H1 (cell line): ENCODE measurements at regions not wholly inside any gene's neighbourhood (a gene's known extent, or its start where the extent isn't known, plus 50 kb on each side); places are given as distances from the start of the nearest gene placed in this dataset.

Source experiments
- E2F6 ChIP-seq: IDR thresholded peaks from 2 replicates; pipeline ENCODE4 v1.6.1; 2012; ENCODE audit warnings: inconsistent platforms
- EP300 ChIP-seq, 2 experiments: IDR thresholded peaks; 1 replicate in 1 of 2; 2 replicates in 1 of 2; pipeline ENCODE4 v1.6.1; 2011 to 2012; ENCODE audit warnings: low read depth in 2 of 2, low read length in 2 of 2, mild to moderate bottlenecking in 2 of 2, borderline replicate concordance in 1 of 2, inconsistent platforms in 1 of 2, moderate library complexity in 1 of 2

DNA sequence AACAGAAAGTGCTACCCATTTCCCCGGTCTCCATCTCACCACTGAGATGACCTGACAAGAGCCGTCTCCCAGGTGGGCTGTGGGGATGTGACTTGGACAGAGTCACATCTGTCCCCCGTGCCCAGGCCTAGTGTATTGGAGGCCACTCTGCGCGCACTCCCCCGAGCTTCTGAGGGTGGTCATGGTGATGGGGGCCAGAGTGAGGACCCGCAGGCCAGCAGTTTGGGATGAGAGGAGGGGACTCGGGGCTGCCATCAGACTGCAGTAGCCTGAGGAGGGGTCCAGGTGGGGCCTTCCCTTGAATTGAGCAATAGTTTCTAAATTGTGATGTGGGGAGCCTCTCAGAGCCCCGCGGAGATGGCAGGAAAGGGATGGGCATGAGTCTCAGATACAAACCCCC is 852.6 kb downstream of the TBC1D22A start (continued):
- no peak for TF ChIP-seq E2F6
- no peak for TF ChIP-seq EP300 (IDR thresholded peaks at IDR 0.05; ENCODE audit: borderline replicate concordance in 1 of 2, low read depth in 2 of 2, low read length in 2 of 2)
